ACC112 (cell line): ENCODE measurements at regions not wholly inside any gene's neighbourhood (a gene's known extent, or its start where the extent isn't known, plus 50 kb on each side); places are given as distances from the start of the nearest gene placed in this dataset.

ENCODE experiments used
- H2AFZ ChIP-seq: fragments of 200-600 bp; sonication (generic); one replicate; pipeline ENCODE4 v1.6.0; 2017; ENCODE audit warnings: antibody characterized with exemption, low read length; ENCODE audit not compliant: unreplicated experiment
- H3K27ac ChIP-seq: fragments of 200-600 bp; sonication (generic); 2 replicates; pipeline ENCODE4 v1.5.1; 2014; ENCODE audit warnings: low read depth, mild to moderate bottlenecking, antibody characterized with exemption, low read length, moderate library complexity
- H3K27me3 ChIP-seq: fragments of 200-600 bp; sonication (generic); 2 replicates; pipeline ENCODE4 v1.6.1; 2014; ENCODE audit warnings: mild to moderate bottlenecking, antibody characterized with exemption, low read length, moderate library complexity, mixed read lengths; ENCODE audit not compliant: insufficient read depth
- H3K36me3 ChIP-seq: fragments of 200-600 bp; sonication (generic); 2 replicates; pipeline ENCODE4 v1.6.1; 2016; ENCODE audit warnings: mild to moderate bottlenecking, antibody characterized with exemption, low read length, moderate library complexity, mixed read lengths; ENCODE audit not compliant: insufficient read depth
- H3K4me1 ChIP-seq: fragments of 200-600 bp; sonication (generic); one replicate; pipeline ENCODE4 v1.6.1; 2016; ENCODE audit warnings: low read length, mixed read lengths; ENCODE audit not compliant: insufficient read depth, unreplicated experiment, control insufficient read depth
- H3K4me3 ChIP-seq: fragments of 200-600 bp; sonication (generic); 2 replicates; pipeline ENCODE4 v1.5.1; 2014; ENCODE audit warnings: mild to moderate bottlenecking, low read depth, low read length
- H3K79me2 ChIP-seq: fragments of 200-600 bp; sonication (generic); one replicate; pipeline ENCODE4 v1.6.0; 2016; ENCODE audit warnings: low read length; ENCODE audit not compliant: control insufficient read depth, unreplicated experiment, insufficient read depth

DNA sequence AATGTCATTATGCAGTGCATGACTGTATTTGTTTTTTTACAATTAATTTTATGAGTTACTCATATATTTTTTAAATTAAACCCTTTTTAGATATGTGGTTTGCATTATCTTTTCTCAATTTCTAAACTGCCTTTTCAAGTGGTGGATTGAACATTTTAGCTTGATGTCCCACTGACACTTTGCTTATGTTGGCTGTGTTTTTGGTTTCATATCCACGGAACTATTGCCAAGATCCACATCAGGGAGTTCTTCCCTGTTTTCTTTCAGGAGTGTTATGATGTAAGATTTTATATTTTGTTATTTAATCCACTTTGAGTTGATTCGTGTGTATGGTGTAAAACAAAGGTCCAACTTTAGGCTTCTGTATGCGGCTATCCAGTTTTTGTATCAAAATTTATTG, 1144.9 kb upstream of the EYS start:
- no peaks in the 10 kb centered on the region for H3K4me1 ChIP-seq
- no peak overlapping the region for H2AFZ ChIP-seq
- H3K27ac ChIP-seq = no peak overlapping the region
- no peak overlapping the region for H3K4me3 ChIP-seq
- no peaks in the 10 kb centered on the region for H3K27me3 ChIP-seq
- no peaks in the 10 kb centered on the region for H3K36me3 ChIP-seq
- H3K79me2 ChIP-seq = no peaks in the 10 kb centered on the region

GRCh38 chr6:66849843-66850242, 1142.8 kb upstream of the EYS start:
- no peak overlapping the region for H3K4me3 ChIP-seq
- H2AFZ ChIP-seq = no peak overlapping the region
- H3K27ac ChIP-seq = no peak overlapping the region

GRCh38 chr6:66848244-66848953, 1141.4 kb upstream of the EYS start:
- Histone ChIP-seq H3K79me2 (no peaks in the 10 kb centered on the region), H2AFZ (no peak overlapping the region), H3K36me3 (no peaks in the 10 kb centered on the region), H3K4me1 (no peaks in the 10 kb centered on the region), H3K4me3 (no peak overlapping the region), H3K27me3 (no peaks in the 10 kb centered on the region), H3K27ac (no peak overlapping the region)

More at GRCh38 chr6:66849843-66850242, 1142.8 kb upstream of the EYS start:
- Histone ChIP-seq H3K36me3 (no peaks in the 10 kb centered on the region), H3K27me3 (no peaks in the 10 kb centered on the region), H3K79me2 (no peaks in the 10 kb centered on the region), H3K4me1 (no peaks in the 10 kb centered on the region)

DNA sequence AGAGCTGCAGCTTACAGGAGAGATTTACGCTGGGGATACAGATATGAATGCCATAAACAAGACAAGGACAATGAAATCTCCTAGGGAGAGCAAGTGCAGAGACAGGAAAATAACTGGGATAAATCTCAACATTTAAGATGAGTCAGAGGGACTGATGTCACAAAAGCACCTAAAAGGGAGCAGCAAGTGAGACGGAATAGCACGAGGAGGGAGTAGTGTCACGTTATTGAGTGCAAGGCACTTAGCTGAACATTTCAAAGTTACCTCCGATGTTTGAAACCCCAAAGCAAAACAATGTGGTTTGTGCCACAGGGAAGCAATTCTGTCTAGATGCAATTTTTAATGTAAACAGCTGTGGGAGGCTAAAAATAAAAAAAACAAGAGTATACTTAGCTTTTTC, 1131.7 kb upstream of the EYS start:
- Histone ChIP-seq H3K36me3 (no peaks in the 10 kb centered on the region), H3K4me3 (no peak overlapping the region), H3K27ac (no peak overlapping the region), H3K4me1 (no peaks in the 10 kb centered on the region), H2AFZ (no peak overlapping the region), H3K79me2 (no peaks in the 10 kb centered on the region), H3K27me3 (no peaks in the 10 kb centered on the region)

GRCh38 chr6:66825539-66825938, 1118.5 kb upstream of the EYS start:
- no peaks in the 10 kb centered on the region for H3K79me2 ChIP-seq
- no peak overlapping the region for H3K27ac ChIP-seq
- H3K4me1 ChIP-seq = no peaks in the 10 kb centered on the region
- H3K36me3 ChIP-seq = no peaks in the 10 kb centered on the region
- H2AFZ ChIP-seq = no peak overlapping the region
- H3K4me3 ChIP-seq = no peak overlapping the region
- H3K27me3 ChIP-seq = no peaks in the 10 kb centered on the region

- Histone ChIP-seq H2AFZ (no peak overlapping the region), H3K27me3 (no peaks in the 10 kb centered on the region), H3K4me3 (no peak overlapping the region), H3K79me2 (no peaks in the 10 kb centered on the region), H3K4me1 (no peaks in the 10 kb centered on the region), H3K36me3 (no peaks in the 10 kb centered on the region), H3K27ac (no peak overlapping the region)
Observed at GRCh38 chr6:66814156-66814555, 1107.1 kb upstream of the EYS start.

DNA sequence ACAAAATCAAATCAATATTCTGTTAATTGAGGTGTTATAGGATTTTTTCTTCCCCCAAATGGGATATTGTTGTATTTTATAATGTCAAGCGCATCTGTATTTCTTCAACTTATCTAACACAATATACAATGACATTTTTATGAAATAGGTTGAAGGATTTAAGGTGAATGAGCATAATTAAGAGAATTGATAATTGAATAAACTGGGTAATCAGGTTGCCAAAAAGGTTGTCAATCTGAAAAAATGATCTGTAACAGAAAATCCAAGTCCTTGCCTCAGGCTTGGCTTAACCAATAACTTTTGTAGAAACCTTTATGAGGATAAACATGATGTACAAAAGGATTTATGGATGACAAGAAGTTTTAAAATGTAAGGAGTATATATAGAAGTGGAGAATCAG, 1101.7 kb upstream of the EYS start:
- H3K79me2 ChIP-seq = no peaks in the 10 kb centered on the region
- H3K4me1 ChIP-seq = no peaks in the 10 kb centered on the region
- no peaks in the 10 kb centered on the region for H3K27me3 ChIP-seq
- no peak overlapping the region for H3K4me3 ChIP-seq
- no peaks in the 10 kb centered on the region for H3K36me3 ChIP-seq
- H3K27ac ChIP-seq = no peak overlapping the region
- H2AFZ ChIP-seq = no peak overlapping the region

DNA sequence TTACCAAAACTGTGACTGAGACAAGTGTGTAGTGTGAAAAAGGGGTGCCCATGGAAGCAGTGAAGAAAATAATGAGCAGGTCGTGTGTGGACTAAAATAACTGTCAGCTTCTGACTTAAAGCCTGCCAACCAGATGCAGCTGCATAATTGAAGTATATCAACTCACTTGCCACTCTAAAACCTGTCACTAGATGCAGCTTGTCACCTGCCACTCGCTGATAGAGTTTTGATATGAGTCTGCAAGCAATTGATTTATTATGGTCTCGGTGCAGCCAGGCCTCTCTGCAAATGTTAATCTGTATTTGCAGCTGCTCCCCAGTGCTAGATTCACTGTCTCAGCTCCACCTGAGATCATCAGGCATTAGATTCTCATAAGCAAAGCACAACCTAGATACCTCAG, 1090.0 kb upstream of the EYS start:
- no peaks in the 10 kb centered on the region for H3K4me1 ChIP-seq
- H3K4me3 ChIP-seq = no peak overlapping the region
- no peak overlapping the region for H2AFZ ChIP-seq
- H3K27ac ChIP-seq = no peak overlapping the region
- no peaks in the 10 kb centered on the region for H3K36me3 ChIP-seq
- no peaks in the 10 kb centered on the region for H3K79me2 ChIP-seq
- H3K27me3 ChIP-seq = no peaks in the 10 kb centered on the region

DNA sequence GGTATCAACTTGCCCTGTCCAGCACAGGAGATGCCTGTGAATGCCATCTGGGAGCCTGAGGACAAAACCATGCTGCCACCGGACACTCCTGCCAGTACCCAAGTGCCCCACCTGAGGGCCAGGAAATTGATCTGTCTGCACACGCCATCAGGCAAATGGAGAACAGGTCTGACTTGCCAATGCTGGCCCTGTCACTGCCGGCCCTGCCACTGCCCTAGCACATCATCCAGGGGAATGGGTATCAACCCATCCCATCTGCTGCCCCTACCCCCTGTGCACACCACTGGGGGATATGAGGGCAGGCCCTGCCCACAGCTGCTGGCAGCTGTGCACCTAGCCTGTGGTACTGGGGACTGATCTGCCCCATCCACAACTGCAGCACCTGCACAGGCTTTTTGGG, 1081.6 kb upstream of the EYS start:
- no peak overlapping the region for H3K4me3 ChIP-seq
- no peaks in the 10 kb centered on the region for H3K79me2 ChIP-seq
- H3K4me1 ChIP-seq = no peaks in the 10 kb centered on the region
- H2AFZ ChIP-seq = no peak overlapping the region
- H3K36me3 ChIP-seq = no peaks in the 10 kb centered on the region
- H3K27me3 ChIP-seq = no peaks in the 10 kb centered on the region
- no peak overlapping the region for H3K27ac ChIP-seq

DNA sequence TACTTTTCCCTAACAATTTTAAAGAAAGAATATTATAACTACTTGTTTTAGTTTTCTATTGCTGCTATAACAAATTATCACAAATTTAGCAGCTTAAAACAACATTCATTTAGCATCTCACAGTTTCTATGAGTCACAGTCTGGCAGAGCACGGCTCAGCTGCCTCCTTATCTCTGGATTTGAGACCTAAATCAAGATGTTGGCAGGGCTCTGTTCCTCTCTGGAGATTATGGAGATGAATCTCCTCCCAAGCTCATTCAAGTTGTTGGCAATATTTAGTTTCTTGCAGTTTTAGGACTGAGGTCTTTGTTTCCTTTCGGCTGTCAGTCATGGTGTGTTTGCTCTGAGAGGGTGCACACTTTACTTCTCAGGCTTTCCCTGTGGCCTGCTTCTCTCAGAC, 1065.8 kb upstream of the EYS start:
- peaks cover 4% of the 10 kb centered on the region for H3K4me1 ChIP-seq
- no peaks in the 10 kb centered on the region for H3K36me3 ChIP-seq
- no peak overlapping the region for H3K27ac ChIP-seq
- H3K4me3 ChIP-seq = no peak overlapping the region
- no peaks in the 10 kb centered on the region for H3K27me3 ChIP-seq
- no peaks in the 10 kb centered on the region for H3K79me2 ChIP-seq
- H2AFZ ChIP-seq = no peak overlapping the region

DNA sequence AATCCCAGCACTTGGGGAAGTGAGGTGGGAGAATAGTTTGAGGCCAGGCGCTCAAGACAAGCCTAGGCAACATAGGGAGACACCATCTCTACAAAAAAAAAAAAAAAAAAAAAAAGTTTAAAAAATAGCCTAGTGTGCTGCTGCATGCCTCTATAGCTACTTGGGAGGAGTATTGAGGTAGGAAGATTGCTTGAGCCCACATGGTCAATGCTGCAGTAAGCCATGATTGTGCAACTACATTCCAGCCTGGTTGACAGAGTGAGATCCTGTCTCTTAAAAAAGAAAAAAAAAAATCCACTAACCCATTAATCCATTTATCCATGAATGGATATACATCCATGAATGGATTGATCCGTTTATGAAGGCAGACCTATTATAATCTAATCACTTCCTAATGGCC, 1064.6 kb upstream of the EYS start:
- H3K27me3 ChIP-seq = no peaks in the 10 kb centered on the region
- H3K36me3 ChIP-seq = no peaks in the 10 kb centered on the region
- no peak overlapping the region for H3K4me3 ChIP-seq
- no peak overlapping the region for H2AFZ ChIP-seq
- H3K27ac ChIP-seq = peak overlapping the region; percentile 23; the same call in 1 of the 2 replicates
- H3K79me2 ChIP-seq = no peaks in the 10 kb centered on the region
- peaks cover 4% of the 10 kb centered on the region for H3K4me1 ChIP-seq
